SK-N-SH (cell line): ENCODE measurements at regions not wholly inside any gene's neighbourhood (a gene's known extent, or its start where the extent isn't known, plus 50 kb on each side); places are given as distances from the start of the nearest gene placed in this dataset.

ENCODE experiments used
- CTCF ChIA-PET: fragments of 300-600, 350-600 bp; formaldehyde crosslinking; extraction: SDS; loops from one replicate; lab custom pipeline; 2021; lab: Yijun Ruan, JAX
- POLR2A ChIA-PET: fragments of 350-600 bp; sonication (Branson Sonifier 250); formaldehyde crosslinking; extraction: SDS; loops from one replicate; lab custom pipeline; 2020; ENCODE audit warnings: antibody characterized with exemption, inconsistent platforms; lab: Yijun Ruan, JAX
- DNase-seq: peaks from one replicate; pipeline ENCODE4 v3.0.0; 2012
- H2AFZ ChIP-seq: fragments of 200-600 bp; sonication (generic); 2 replicates; pipeline ENCODE4 v1.8.1; 2016; ENCODE audit warnings: antibody characterized with exemption, mild to moderate bottlenecking, low read depth
- H3F3A ChIP-seq: fragments of 200-600 bp; sonication (generic); replicated peaks from 2 replicates; pipeline ENCODE3; 2016; ENCODE audit warnings: antibody characterized with exemption, mild to moderate bottlenecking; ENCODE audit not compliant: insufficient read depth
- H3K27ac ChIP-seq, 2 experiments: fragments of 200-500 bp in 1 of 2; fragments of 200-600 bp in 1 of 2; sonication (Bioruptor generic) in 1 of 2; sonication (generic), shearing (Covaris generic) in 1 of 2; 2 replicates each; pipeline versions ENCODE4 v1.5.1 to v1.6.1; 2014 to 2016; ENCODE audit warnings: low read depth in 2 of 2, inconsistent platforms in 1 of 2, low read length in 1 of 2, mild to moderate bottlenecking in 1 of 2, mixed read lengths in 1 of 2
- H3K27me3 ChIP-seq: fragments of 200-600 bp; sonication (generic), shearing (Covaris generic); 2 replicates; pipeline ENCODE4 v1.6.1; 2016; ENCODE audit warnings: mixed run types; ENCODE audit not compliant: insufficient read depth
- H3K36me3 ChIP-seq, 2 experiments: fragments of 200-500 bp in 1 of 2; fragments of 200-600 bp in 1 of 2; sonication (Bioruptor generic) in 1 of 2; sonication (generic) in 1 of 2; replicated peaks in 1 of 2; 2 replicates each; pipeline versions ENCODE3 to v1.5.1; 2014 to 2016; ENCODE audit warnings: low read length in 1 of 2, mild to moderate bottlenecking in 1 of 2; ENCODE audit not compliant: insufficient read depth in 2 of 2, control insufficient read depth in 1 of 2
- H3K4me1 ChIP-seq, 2 experiments: fragments of 200-500 bp in 1 of 2; fragments of 200-600 bp in 1 of 2; sonication (Bioruptor generic) in 1 of 2; sonication (generic), shearing (Covaris generic) in 1 of 2; 2 replicates each; pipeline versions ENCODE4 v1.5.1 to v1.6.1; 2014 to 2016; ENCODE audit warnings: low read depth in 1 of 2, low read length in 1 of 2, mixed run types in 1 of 2; ENCODE audit not compliant: insufficient read depth in 2 of 2, control insufficient read depth in 1 of 2
- H3K4me2 ChIP-seq: fragments of 200-600 bp; sonication (generic), shearing (Covaris generic); 2 replicates; pipeline ENCODE4 v1.6.1; 2017; ENCODE audit warnings: mixed run types
- H3K4me3 ChIP-seq, 2 experiments: fragments of 200-500 bp in 1 of 2; fragments of 200-600 bp in 1 of 2; sonication (Bioruptor generic) in 1 of 2; sonication (generic), shearing (Covaris generic) in 1 of 2; 2 replicates each; pipeline versions ENCODE4 v1.5.1 to v1.8.1; 2014 to 2016; ENCODE audit warnings: low read depth in 2 of 2, inconsistent platforms in 1 of 2, low read length in 1 of 2, mild to moderate bottlenecking in 1 of 2, mixed read lengths in 1 of 2, moderate library complexity in 1 of 2
- H3K79me2 ChIP-seq: fragments of 200-600 bp; sonication (generic); 2 replicates; pipeline ENCODE4 v1.8.1; 2017; ENCODE audit warnings: mild to moderate bottlenecking; ENCODE audit not compliant: insufficient read depth
- H3K9ac ChIP-seq: fragments of 200-600 bp; sonication (generic); 2 replicates; pipeline ENCODE4 v1.6.1; 2017; ENCODE audit warnings: mixed run types
- H3K9me2 ChIP-seq: fragments of 200-600 bp; sonication (generic); 2 replicates; pipeline ENCODE4 v1.6.1; 2017; ENCODE audit warnings: mixed run types
- H3K9me3 ChIP-seq: fragments of 200-600 bp; sonication (generic); 2 replicates; pipeline ENCODE4 v1.6.1; 2017; ENCODE audit warnings: mixed run types, mild to moderate bottlenecking, moderate library complexity
- H4K20me1 ChIP-seq: fragments of 200-600 bp; sonication (generic); 2 replicates; pipeline ENCODE4 v1.6.1; 2017; ENCODE audit warnings: mild to moderate bottlenecking, mixed run types; ENCODE audit not compliant: insufficient read depth
- CTCF ChIP-seq: fragments of 200-600 bp; sonication (generic); IDR thresholded peaks from 2 replicates; pipeline ENCODE4 v1.6.1; 2017; ENCODE audit warnings: antibody characterized with exemption, mild to moderate bottlenecking, moderate library complexity
- EP300 ChIP-seq, 2 experiments: IDR thresholded peaks; 2 replicates each; pipeline versions ENCODE4 v1.4.0 to v1.6.1; 2012; ENCODE audit warnings: borderline replicate concordance in 1 of 2, low read depth in 1 of 2, low read length in 1 of 2
- EZH2phosphoT487 ChIP-seq: fragments of 200-600 bp; sonication (generic); IDR thresholded peaks from 2 replicates; pipeline ENCODE4 v1.6.1; 2017; ENCODE audit warnings: low read depth, mixed run types, mild to moderate bottlenecking, antibody characterized with exemption, moderate library complexity, borderline replicate concordance
- FOXJ3 ChIP-seq: sonication (generic); formaldehyde crosslinking; IDR thresholded peaks from 2 replicates; pipeline ENCODE4 v1.5.1; 2020; ENCODE audit warnings: mild to moderate bottlenecking, missing genetic modification reagents
- FOXM1 ChIP-seq: IDR thresholded peaks from 2 replicates; pipeline ENCODE4 v1.4.0; 2012; ENCODE audit warnings: low read depth, mild to moderate bottlenecking
- IRF3 ChIP-seq: fragments of 150-350 bp; IDR thresholded peaks from 2 replicates; pipeline ENCODE4 v1.6.1; 2016; ENCODE audit warnings: mild to moderate bottlenecking, low read depth, low read length
- MEF2A ChIP-seq: IDR thresholded peaks from 2 replicates; pipeline ENCODE4 v1.4.0; 2012; ENCODE audit warnings: low read depth, borderline replicate concordance
- NFIC ChIP-seq: IDR thresholded peaks from 2 replicates; pipeline ENCODE4 v1.4.0; 2012; ENCODE audit warnings: borderline replicate concordance
- POLR2AphosphoS5 ChIP-seq: IDR thresholded peaks from 2 replicates; pipeline ENCODE4 v1.6.1; 2012; ENCODE audit warnings: low read depth, low read length
- RAD21 ChIP-seq: IDR thresholded peaks from 2 replicates; pipeline ENCODE4 v1.6.1; 2012; ENCODE audit warnings: mild to moderate bottlenecking, low read length
- RCOR1 ChIP-seq: fragments of 150-350 bp; IDR thresholded peaks from 2 replicates; pipeline ENCODE4 v1.6.1; 2017; ENCODE audit warnings: antibody characterized with exemption, low read length
- RFX5 ChIP-seq: IDR thresholded peaks from 2 replicates; pipeline ENCODE4 v1.6.1; 2012; ENCODE audit warnings: mild to moderate bottlenecking, improper control_type of control experiment, low read length
- RXRA ChIP-seq: IDR thresholded peaks from 2 replicates; pipeline ENCODE4 v1.4.0; 2012; ENCODE audit warnings: low read depth, mild to moderate bottlenecking, borderline replicate concordance
- SIN3A ChIP-seq: IDR thresholded peaks from 2 replicates; pipeline ENCODE4 v1.6.1; 2012; ENCODE audit warnings: low read depth, mild to moderate bottlenecking, low read length, moderate library complexity, borderline replicate concordance
- TEAD4 ChIP-seq: IDR thresholded peaks from 2 replicates; pipeline ENCODE4 v1.4.0; 2012; ENCODE audit warnings: mild to moderate bottlenecking, borderline replicate concordance; ENCODE audit not compliant: insufficient read depth
- YY1 ChIP-seq: IDR thresholded peaks from 2 replicates; pipeline ENCODE4 v1.4.0; 2012; ENCODE audit warnings: low read depth, mild to moderate bottlenecking
- WGBS: methylation state at CpG from one replicate; pipeline ENCODE4 v1.1.6; 2017; ENCODE audit warnings: low lambda C conversion rate; 5-methylcytosine and 5-hydroxymethylcytosine counted together
- TF ChIP-seq, protein P1 (sequence below): fragments of 150-350 bp; IDR thresholded peaks from 2 replicates; pipeline ENCODE4 v1.6.1; 2017; ENCODE audit warnings: antibody characterized with exemption, low read length, low read depth, borderline replicate concordance
- TF ChIP-seq, protein P2 (sequence below): IDR thresholded peaks from 2 replicates; pipeline ENCODE4; 2012
- TF ChIP-seq, protein P3 (sequence below): IDR thresholded peaks from 2 replicates; pipeline ENCODE4 v1.4.0; 2012; ENCODE audit warnings: low read depth, borderline replicate concordance

DNA sequence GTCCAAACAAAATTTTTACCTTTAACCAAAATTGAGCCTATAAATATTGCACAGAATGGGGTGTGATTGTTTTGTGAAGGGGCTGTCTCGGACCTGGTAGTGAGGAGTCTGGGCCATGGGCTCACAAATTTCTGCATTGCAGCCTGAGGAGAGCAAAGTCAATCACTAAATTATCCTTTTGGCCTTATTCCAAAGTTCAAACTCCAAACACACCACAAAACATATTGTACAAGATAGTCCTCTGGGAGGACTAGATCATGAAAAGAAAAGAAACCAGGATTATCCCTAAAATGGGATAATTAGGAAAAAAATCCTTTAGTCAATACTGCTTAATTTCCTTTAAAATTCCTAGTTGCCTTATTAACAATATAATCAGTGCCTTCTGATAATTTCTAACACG, 115.5 kb downstream of the BUB3 start:
- no peaks in the 10 kb centered on the region for H3K27me3 ChIP-seq
- no peak for DNase-seq

DNA sequence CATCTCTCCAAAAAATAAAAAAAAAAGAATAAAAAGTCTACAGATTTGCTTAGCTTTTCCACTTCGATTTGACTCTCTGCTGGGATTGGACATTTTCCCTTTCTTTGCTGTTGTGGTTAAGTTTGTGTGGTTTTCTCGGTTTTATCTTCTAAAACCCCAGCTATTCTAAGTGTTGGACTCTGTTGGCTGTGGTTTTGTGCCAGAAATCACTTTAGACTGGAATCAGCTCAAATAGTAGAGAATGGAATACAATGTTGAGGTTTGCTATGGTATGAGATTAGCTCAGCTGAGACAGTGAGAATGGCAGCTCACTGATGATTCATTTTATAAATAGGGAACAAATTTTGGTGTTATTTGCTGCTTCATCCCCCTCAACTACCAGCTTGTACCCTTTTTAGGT, 116.0 kb downstream of the BUB3 start:
- Histone ChIP-seq H3K36me3 (no peaks in the 10 kb centered on the region), H4K20me1 (no peaks in the 10 kb centered on the region), H3K9me2 (no peaks in the 10 kb centered on the region), H3K27ac (no peak overlapping the region), H3K27me3 (no peaks in the 10 kb centered on the region), H3K9me3 (no peaks in the 10 kb centered on the region), H3K9ac (no peak overlapping the region), H3F3A (no peaks in the 10 kb centered on the region), H3K79me2 (no peaks in the 10 kb centered on the region), H3K4me1 (no peaks in the 10 kb centered on the region), H3K4me2 (no peak overlapping the region), H3K4me3 (no peak overlapping the region), H2AFZ (no peak overlapping the region)
- 10% methylated on average over 2 of the region's 2 CpGs for WGBS
- ChIA-PET POLR2A (no interaction called here), CTCF (interaction anchor here (0.8 to 1.0 kb wide), 2 partner anchors 13 to 30 kb away, joined by 3 read pairs; no protein-coding TSS in a partner anchor)
- no peak for DNase-seq
- TF ChIP-seq, protein P1, sequence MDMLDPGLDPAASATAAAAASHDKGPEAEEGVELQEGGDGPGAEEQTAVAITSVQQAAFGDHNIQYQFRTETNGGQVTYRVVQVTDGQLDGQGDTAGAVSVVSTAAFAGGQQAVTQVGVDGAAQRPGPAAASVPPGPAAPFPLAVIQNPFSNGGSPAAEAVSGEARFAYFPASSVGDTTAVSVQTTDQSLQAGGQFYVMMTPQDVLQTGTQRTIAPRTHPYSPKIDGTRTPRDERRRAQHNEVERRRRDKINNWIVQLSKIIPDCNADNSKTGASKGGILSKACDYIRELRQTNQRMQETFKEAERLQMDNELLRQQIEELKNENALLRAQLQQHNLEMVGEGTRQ: no peak
- no peak for TF ChIP-seq POLR2AphosphoS5
- no peak for TF ChIP-seq RXRA
- no peak for TF ChIP-seq NFIC
- no peak for TF ChIP-seq YY1
- no peak for TF ChIP-seq SIN3A
- no peak for TF ChIP-seq EZH2phosphoT487
- TF ChIP-seq CTCF: no peak
- TF ChIP-seq, protein P2, sequence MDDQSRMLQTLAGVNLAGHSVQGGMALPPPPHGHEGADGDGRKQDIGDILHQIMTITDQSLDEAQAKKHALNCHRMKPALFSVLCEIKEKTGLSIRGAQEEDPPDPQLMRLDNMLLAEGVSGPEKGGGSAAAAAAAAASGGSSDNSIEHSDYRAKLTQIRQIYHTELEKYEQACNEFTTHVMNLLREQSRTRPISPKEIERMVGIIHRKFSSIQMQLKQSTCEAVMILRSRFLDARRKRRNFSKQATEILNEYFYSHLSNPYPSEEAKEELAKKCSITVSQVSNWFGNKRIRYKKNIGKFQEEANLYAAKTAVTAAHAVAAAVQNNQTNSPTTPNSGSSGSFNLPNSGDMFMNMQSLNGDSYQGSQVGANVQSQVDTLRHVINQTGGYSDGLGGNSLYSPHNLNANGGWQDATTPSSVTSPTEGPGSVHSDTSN: no peak
- TF ChIP-seq, protein P3, sequence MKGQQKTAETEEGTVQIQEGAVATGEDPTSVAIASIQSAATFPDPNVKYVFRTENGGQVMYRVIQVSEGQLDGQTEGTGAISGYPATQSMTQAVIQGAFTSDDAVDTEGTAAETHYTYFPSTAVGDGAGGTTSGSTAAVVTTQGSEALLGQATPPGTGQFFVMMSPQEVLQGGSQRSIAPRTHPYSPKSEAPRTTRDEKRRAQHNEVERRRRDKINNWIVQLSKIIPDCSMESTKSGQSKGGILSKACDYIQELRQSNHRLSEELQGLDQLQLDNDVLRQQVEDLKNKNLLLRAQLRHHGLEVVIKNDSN: no peak

More for the DNA sequence above, 115.5 kb downstream of the BUB3 start:
- no peaks in the 10 kb centered on the region for H3K9me2 ChIP-seq
- H4K20me1 ChIP-seq: no peaks in the 10 kb centered on the region
- H3K36me3 ChIP-seq: no peaks in the 10 kb centered on the region
- no peak overlapping the region for H3K4me2 ChIP-seq
- TF ChIP-seq IRF3 (no peak), CTCF (no peak), EZH2phosphoT487 (no peak), EP300 (IDR thresholded peaks at IDR 0.05; ENCODE audit: borderline replicate concordance in 1 of 2, low read depth in 1 of 2, low read length in 1 of 2) (no peak), RCOR1 (no peak), RFX5 (no peak), MEF2A (no peak), RAD21 (no peak), FOXJ3 (CRISPR knock-in tag) (no peak), FOXM1 (no peak), TEAD4 (no peak)
- H3K4me3 ChIP-seq: no peak overlapping the region
- H3F3A ChIP-seq: no peaks in the 10 kb centered on the region
- no peak overlapping the region for H2AFZ ChIP-seq
- ChIA-PET POLR2A (no interaction called here), CTCF (interaction anchor here (0.8 kb wide), 1 partner anchor 14 kb away, joined by 3 read pairs; no protein-coding TSS in a partner anchor)
- 8% methylated on average over 2 of the region's 2 CpGs for WGBS
- no peaks in the 10 kb centered on the region for H3K9me3 ChIP-seq
- no peak overlapping the region for H3K27ac ChIP-seq
- H3K4me1 ChIP-seq: no peaks in the 10 kb centered on the region
- H3K9ac ChIP-seq: no peak overlapping the region
- no peaks in the 10 kb centered on the region for H3K79me2 ChIP-seq
